ENCODE measurements at regions not wholly inside any gene's neighbourhood (a gene's known extent, or its start where the extent isn't known, plus 50 kb on each side); places are given as distances from the start of the nearest gene placed in this dataset.

GRCh38 chr18:78827141-78827540 is 152.5 kb upstream of the SALL3 start:
- TF ChIP-seq POLR2A (IDR thresholded peaks at IDR 0.05) (no peak), CTCF (IDR thresholded peaks at IDR 0.05) (no peak), POLR2AphosphoS5 (IDR thresholded peaks at IDR 0.05; ENCODE audit: insufficient read depth in 1 of 2, low read depth in 1 of 2) (no peak)

Measured in vagina (tissue), 2 donors.